Activated B cell treated with CpG ODN at 0.5 μM for 24 hours (primary cell): ENCODE measurements at regions not wholly inside any gene's neighbourhood (a gene's known extent, or its start where the extent isn't known, plus 50 kb on each side); places are given as distances from the start of the nearest gene placed in this dataset.

Experiments used
- ATAC-seq: fragments of 200-7000 bp; cut with Tn5 transposase; one replicate; pipeline ENCODE4 v1.10.0; 2021; ENCODE audit warnings: low read depth, mild to moderate bottlenecking, moderate library complexity
- CTCF ChIA-PET: fragments of 350-600 bp; sonication (Branson Sonifier 250); formaldehyde crosslinking; loops from one replicate; lab custom pipeline; 2021; ENCODE audit warnings: antibody characterized with exemption; lab: Charles Lee
- POLR2A ChIA-PET: fragments of 350-600 bp; sonication (Branson Sonifier 250); formaldehyde crosslinking; loops from one replicate; lab custom pipeline; 2021; ENCODE audit warnings: antibody characterized with exemption; lab: Charles Lee
- DNase-seq: peaks from one replicate; pipeline ENCODE4 v3.0.0; 2022
- H3K27ac Mint-ChIP-seq: one replicate; pipeline ENCODE4 v1.8.0; 2020; ENCODE audit warnings: mixed read lengths
- H3K27me3 Mint-ChIP-seq: one replicate; pipeline ENCODE4 v1.8.0; 2021; ENCODE audit warnings: mixed read lengths
- H3K36me3 Mint-ChIP-seq: one replicate; pipeline ENCODE4 v1.8.0; 2021; ENCODE audit warnings: low read depth, mixed read lengths
- H3K4me1 Mint-ChIP-seq: one replicate; pipeline ENCODE4 v1.8.0; 2021; ENCODE audit warnings: mixed read lengths
- H3K4me3 Mint-ChIP-seq: one replicate; pipeline ENCODE4 v1.8.0; 2020; ENCODE audit warnings: mild to moderate bottlenecking, mixed read lengths
- H3K9me3 Mint-ChIP-seq: one replicate; pipeline ENCODE4 v1.8.0; 2020; ENCODE audit warnings: mixed read lengths
- intact Hi-C: fragments of 100-400 bp; cut with micrococcal nuclease; formaldehyde crosslinking; loops from one replicate; pipeline ENCODE4 v1.15.1; 2024
- TF ChIP-seq, protein P1 (sequence below): fragments of 200-600 bp; IDR thresholded peaks from one replicate; pipeline ENCODE4 v1.8.0; 2022; ENCODE audit warnings: antibody characterized with exemption, mild to moderate bottlenecking

DNA sequence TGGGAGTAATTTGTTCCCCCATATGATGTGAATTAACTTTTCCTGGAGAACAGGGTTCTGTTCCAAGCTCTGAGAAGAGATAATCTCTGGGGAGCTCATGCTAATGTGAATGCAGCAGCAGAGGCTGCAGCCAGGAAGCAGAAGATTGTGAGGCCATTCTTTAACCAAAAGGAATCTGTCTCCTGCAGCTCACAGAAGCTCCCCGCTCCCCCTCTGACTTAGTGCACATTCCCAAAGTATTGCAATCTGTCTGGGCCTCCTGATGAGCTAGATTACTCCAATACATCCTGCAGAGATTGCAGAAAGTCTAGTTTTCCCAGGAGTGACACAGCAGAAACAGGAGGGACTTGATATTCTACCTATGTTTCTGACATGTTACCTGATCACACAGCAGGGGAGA lies 420.6 kb upstream of the FAT3 start:
- no peak overlapping the region for H3K4me3 Mint-ChIP-seq
- ATAC-seq (no peak), DNase-seq (no peak)
- no peaks in the 10 kb centered on the region for H3K36me3 Mint-ChIP-seq
- peaks cover 10% of the 10 kb centered on the region for H3K9me3 Mint-ChIP-seq
- no peaks in the 10 kb centered on the region for H3K4me1 Mint-ChIP-seq
- TF ChIP-seq, protein P1, sequence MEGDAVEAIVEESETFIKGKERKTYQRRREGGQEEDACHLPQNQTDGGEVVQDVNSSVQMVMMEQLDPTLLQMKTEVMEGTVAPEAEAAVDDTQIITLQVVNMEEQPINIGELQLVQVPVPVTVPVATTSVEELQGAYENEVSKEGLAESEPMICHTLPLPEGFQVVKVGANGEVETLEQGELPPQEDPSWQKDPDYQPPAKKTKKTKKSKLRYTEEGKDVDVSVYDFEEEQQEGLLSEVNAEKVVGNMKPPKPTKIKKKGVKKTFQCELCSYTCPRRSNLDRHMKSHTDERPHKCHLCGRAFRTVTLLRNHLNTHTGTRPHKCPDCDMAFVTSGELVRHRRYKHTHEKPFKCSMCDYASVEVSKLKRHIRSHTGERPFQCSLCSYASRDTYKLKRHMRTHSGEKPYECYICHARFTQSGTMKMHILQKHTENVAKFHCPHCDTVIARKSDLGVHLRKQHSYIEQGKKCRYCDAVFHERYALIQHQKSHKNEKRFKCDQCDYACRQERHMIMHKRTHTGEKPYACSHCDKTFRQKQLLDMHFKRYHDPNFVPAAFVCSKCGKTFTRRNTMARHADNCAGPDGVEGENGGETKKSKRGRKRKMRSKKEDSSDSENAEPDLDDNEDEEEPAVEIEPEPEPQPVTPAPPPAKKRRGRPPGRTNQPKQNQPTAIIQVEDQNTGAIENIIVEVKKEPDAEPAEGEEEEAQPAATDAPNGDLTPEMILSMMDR, result no peak
- intact Hi-C loops, result no loop called here
- H3K27ac Mint-ChIP-seq, result no peak overlapping the region
- ChIA-PET POLR2A (no interaction called here), CTCF (no interaction called here)
- H3K27me3 Mint-ChIP-seq, result no peaks in the 10 kb centered on the region

DNA sequence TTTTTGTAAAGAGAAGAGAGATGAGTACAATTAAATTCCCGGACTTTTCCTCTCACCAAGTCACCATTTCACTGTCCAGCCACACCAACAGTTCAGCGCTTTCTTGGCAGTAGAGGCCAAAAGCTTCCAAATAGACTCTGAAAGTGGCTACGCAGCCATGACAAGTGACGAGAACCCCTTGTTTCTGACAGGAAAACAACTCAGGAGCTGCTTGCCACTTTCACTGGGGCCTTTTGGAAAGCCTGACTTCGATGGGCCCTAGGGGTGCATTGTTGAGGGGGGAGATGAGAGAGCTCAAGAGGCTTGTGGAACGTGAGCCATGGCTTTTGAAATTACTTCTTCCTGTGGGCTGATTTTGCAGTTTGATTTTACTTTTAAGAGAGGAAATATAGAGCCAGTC lies 422.1 kb upstream of the FAT3 start:
- intact Hi-C loops, result no loop called here
- peaks cover 6% of the 10 kb centered on the region for H3K9me3 Mint-ChIP-seq
- no peak overlapping the region for H3K27ac Mint-ChIP-seq
- H3K36me3 Mint-ChIP-seq, result no peaks in the 10 kb centered on the region
- POLR2A ChIA-PET, result no interaction called here
- ATAC-seq (no peak), DNase-seq (no peak)
- H3K4me1 Mint-ChIP-seq, result no peaks in the 10 kb centered on the region
- no peaks in the 10 kb centered on the region for H3K27me3 Mint-ChIP-seq
- TF ChIP-seq, protein P1, result no peak
- CTCF ChIA-PET, result no interaction called here
- no peak overlapping the region for H3K4me3 Mint-ChIP-seq

DNA sequence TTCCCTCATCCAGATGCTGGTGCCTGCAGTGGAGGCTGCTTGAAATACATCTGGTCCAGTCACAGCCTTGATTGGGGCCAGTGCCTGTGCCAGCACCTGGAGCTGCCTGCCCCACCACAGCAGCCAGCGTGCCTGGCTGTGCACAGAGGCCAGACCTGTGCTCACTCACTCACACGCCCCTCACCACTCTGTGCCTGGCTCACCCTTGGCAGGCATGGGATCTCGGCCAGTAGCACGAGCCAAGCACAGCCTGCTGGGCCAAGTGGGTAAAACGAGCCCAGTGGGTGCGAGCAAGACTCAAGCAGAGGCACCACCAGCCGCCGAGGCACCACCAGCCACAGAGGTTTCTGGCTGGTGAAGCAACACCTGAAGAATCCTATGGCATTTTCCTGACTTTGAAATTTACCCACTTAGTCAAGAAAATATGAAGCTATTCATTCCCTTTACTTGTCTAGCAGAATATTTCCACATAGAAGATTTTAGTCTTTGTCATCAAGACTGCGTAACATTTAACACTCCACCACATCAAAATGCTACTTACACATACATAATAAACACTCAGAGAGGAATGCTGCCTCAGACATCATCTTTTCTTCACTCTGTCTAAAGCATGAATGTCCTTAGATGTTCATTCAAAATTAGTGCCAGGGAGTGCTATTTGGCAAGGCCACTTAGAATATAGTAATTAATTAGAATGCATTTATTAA lies 424.3 kb upstream of the FAT3 start:
- DNase-seq (no peak), ATAC-seq (no peak)
- intact Hi-C loops, result no loop called here
- no peaks in the 10 kb centered on the region for H3K27me3 Mint-ChIP-seq
- TF ChIP-seq, protein P1, result no peak
- H3K4me3 Mint-ChIP-seq, result no peak overlapping the region
- H3K27ac Mint-ChIP-seq, result no peak overlapping the region
- no peaks in the 10 kb centered on the region for H3K36me3 Mint-ChIP-seq
- no peaks in the 10 kb centered on the region for H3K4me1 Mint-ChIP-seq
- CTCF ChIA-PET, result no interaction called here
- no peaks in the 10 kb centered on the region for H3K9me3 Mint-ChIP-seq
- POLR2A ChIA-PET, result no interaction called here

DNA sequence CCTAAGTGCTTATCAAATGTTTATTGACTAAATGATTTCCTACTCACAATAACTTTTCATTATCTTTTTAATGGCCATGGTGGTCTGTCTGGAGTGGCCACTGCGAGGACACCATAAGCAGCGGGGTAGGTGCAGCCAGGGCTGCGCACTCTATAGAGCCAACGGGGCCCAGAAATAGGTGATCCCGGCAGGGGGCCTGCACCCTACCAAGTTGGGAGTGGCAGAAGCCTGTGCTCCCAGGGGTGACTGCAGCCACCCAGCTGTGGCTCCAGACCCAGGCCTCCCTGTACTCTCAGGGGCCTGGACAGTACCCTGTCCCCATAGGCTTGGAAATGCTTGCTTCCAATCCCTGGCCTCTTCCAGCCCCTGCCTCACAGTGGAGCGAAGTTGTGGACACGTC lies 426.4 kb upstream of the FAT3 start:
- CTCF ChIA-PET, result no interaction called here
- DNase-seq, result no peak
- no peaks in the 10 kb centered on the region for H3K9me3 Mint-ChIP-seq
- no peak overlapping the region for H3K27ac Mint-ChIP-seq
- POLR2A ChIA-PET, result no interaction called here
- intact Hi-C loops, result no loop called here
- H3K27me3 Mint-ChIP-seq, result no peaks in the 10 kb centered on the region
- TF ChIP-seq, protein P1, result no peak
- no peaks in the 10 kb centered on the region for H3K4me1 Mint-ChIP-seq
- H3K36me3 Mint-ChIP-seq, result no peaks in the 10 kb centered on the region
- no peak overlapping the region for H3K4me3 Mint-ChIP-seq
- ATAC-seq, result no peak

DNA sequence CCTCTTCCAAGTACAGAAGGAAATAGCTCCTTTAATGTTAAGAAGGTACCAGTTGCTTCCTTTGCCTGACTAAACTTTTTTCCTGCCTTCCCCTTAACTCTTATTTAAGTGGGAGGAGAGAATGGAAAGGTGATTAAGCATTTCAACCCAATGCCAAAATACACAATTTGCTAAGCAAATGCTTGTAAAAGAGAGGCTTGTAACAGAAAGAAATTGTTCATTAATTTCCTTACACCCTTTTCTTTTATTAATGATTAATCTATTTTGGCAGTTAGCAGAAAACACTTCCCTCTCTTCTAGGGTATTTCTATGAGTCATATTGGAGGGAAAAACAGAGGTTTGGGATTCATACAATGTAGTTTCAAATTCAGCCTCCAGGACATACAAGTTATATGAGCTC lies 427.6 kb upstream of the FAT3 start:
- no peaks in the 10 kb centered on the region for H3K4me1 Mint-ChIP-seq
- H3K27me3 Mint-ChIP-seq, result no peaks in the 10 kb centered on the region
- H3K4me3 Mint-ChIP-seq, result no peak overlapping the region
- intact Hi-C loops, result no loop called here
- DNase-seq (no peak), ATAC-seq (no peak)
- no peak overlapping the region for H3K27ac Mint-ChIP-seq
- H3K9me3 Mint-ChIP-seq, result no peaks in the 10 kb centered on the region
- ChIA-PET CTCF (no interaction called here), POLR2A (no interaction called here)
- TF ChIP-seq, protein P1, result no peak
- no peaks in the 10 kb centered on the region for H3K36me3 Mint-ChIP-seq
